ENCODE measurements at regions not wholly inside any gene's neighbourhood (a gene's known extent, or its start where the extent isn't known, plus 50 kb on each side); places are given as distances from the start of the nearest gene placed in this dataset.

DNA sequence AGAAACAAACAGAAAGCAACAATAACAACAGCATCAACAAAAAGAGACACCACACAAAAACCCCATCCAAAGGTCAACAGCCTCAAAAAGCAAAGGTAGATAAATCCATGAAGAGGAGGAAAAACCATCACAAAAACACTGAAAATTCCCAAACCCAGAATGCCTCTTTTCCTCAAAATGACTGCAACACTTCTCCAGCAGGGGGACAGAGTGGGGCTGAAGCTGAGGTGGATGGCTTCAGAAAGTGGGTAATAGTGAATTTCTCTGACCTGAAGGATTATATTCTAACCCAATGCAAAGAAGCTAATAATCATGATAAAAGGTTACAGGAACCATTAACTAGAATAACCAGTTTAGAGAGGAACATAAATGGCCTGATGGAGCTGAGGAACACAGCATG, 888.2 kb downstream of the RAB28 start:
- H3K4me3 ChIP-seq (replicated peaks; ENCODE audit: low read depth, low read length) = no peak overlapping the region
- DNase-seq (ENCODE audit: extremely low read depth, low read depth) = no peak
- TF ChIP-seq, protein P1, sequence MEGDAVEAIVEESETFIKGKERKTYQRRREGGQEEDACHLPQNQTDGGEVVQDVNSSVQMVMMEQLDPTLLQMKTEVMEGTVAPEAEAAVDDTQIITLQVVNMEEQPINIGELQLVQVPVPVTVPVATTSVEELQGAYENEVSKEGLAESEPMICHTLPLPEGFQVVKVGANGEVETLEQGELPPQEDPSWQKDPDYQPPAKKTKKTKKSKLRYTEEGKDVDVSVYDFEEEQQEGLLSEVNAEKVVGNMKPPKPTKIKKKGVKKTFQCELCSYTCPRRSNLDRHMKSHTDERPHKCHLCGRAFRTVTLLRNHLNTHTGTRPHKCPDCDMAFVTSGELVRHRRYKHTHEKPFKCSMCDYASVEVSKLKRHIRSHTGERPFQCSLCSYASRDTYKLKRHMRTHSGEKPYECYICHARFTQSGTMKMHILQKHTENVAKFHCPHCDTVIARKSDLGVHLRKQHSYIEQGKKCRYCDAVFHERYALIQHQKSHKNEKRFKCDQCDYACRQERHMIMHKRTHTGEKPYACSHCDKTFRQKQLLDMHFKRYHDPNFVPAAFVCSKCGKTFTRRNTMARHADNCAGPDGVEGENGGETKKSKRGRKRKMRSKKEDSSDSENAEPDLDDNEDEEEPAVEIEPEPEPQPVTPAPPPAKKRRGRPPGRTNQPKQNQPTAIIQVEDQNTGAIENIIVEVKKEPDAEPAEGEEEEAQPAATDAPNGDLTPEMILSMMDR (IDR thresholded peaks at IDR 0.05; ENCODE audit: low read depth, low read length, missing control alignments) = no peak

DNA sequence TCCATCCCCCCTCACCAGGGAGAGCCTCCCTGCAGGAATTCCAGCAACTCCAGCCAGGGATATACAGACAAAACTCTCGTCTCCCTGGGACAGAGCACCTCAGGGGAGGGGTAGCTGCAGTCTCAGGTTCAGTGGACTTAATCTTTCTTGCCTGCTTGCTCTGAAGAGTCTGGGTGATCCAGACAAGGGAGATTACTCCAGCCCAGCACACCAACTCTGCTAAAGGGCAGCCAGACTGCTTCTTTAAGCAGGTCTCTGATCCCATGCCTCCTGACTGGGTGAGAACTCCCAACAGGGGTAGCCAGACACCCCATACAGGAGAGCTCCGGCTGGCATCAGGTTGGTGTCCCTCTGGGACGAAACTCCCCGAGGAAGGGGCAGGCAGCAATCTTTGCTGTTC, 888.7 kb downstream of the RAB28 start:
- DNase-seq (ENCODE audit: extremely low read depth, low read depth) = no peak
- no peak overlapping the region for H3K4me3 ChIP-seq (replicated peaks; ENCODE audit: low read depth, low read length)
- TF ChIP-seq, protein P1 (IDR thresholded peaks at IDR 0.05; ENCODE audit: low read depth, low read length, missing control alignments) = no peak

DNA sequence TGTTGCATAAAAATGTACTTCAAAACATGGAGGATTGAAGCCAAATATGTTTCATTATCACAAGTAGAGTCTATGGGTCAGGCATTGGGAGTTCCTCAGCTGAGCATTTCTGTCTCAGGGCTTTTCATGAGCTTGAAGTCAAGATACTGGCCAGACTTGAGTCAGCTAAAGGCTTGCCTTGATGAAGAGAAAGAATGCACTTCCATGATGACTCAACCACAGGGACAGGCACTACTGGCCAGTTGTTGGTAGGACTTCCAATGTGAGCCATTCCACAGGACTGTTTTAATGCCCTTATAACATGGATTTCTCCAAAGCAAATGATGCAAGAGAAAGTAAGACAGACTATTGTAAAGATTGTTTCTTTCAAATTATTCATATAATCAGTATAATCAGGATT, 895.6 kb downstream of the RAB28 start:
- H3K4me3 ChIP-seq (replicated peaks; ENCODE audit: low read depth, low read length) = no peak overlapping the region
- TF ChIP-seq, protein P1 (IDR thresholded peaks at IDR 0.05; ENCODE audit: low read depth, low read length, missing control alignments) = no peak
- DNase-seq (ENCODE audit: extremely low read depth, low read depth) = no peak

DNA sequence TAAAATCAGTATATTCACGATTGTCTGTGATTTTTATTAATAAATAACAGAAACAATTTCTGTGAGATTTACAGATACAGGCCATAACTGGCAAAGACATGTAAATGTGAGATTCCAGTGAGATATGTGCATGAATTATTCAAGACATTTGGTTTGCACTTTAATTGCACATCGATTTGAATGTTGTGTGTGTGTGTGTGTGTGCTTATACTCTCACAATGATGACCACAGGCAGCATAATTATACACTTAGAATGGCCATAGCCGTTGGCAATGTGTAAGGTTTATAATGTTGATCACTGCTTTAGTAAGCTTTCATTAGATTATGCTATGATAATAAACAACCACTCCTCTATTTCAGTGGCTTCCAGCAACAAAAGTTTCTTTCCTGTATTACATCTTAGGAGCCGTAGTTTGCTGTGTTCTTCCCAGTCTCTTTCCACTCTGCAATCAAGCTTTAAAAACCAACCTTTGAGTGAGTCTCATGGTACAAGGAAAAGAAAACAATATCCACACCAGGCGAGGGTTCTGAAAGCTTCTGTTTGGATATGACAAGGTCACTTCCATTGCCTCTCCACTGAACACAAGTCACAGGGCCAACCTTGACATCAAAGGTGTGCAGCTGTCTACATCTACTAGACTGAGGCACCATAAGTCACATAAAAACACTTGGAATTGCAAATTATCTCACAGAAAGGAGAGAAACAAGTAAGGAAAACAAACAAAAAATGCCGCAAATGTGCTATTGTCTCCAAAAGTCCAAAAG, 897.7 kb downstream of the RAB28 start:
- no peak overlapping the region for H3K4me3 ChIP-seq (replicated peaks; ENCODE audit: low read depth, low read length)
- TF ChIP-seq, protein P1 (IDR thresholded peaks at IDR 0.05; ENCODE audit: low read depth, low read length, missing control alignments) = no peak
- DNase-seq (ENCODE audit: extremely low read depth, low read depth) = no peak

DNA sequence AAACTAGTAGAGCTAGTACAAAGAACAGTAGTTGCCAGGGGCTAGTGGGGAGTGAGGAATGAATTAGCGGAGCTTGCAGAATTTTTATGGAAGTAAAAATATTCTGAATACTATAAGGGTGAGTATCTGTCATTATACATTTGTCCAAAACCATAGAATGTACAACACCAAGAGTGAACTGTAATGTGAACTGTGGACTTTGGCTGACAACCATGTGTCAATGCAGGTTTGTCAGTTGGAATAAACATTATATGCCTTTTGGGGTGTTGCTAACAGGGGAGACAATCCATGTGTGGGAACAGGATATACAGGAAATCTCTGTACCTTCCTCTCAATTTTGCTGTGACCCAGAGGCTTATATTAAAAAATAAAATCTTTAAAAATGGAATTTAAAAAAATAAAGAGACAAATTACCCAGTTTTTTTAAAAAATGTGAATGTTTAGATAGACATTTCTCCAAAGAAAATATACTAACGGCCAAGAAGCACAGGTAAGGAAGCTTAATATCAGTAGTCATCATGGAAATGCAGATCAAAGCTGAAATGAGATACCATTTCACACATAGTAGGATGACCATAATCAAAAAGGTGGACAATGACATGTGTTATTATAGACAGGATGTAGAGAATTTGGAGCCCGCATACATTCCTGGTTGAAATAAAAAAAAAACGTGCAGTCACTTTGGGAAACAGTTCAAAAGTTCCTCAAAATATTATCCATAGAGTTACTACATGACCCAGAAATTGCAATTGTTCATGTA, 899.8 kb downstream of the RAB28 start:
- TF ChIP-seq, protein P1 (IDR thresholded peaks at IDR 0.05; ENCODE audit: low read depth, low read length, missing control alignments) = no peak
- DNase-seq (ENCODE audit: extremely low read depth, low read depth) = no peak
- H3K4me3 ChIP-seq (replicated peaks; ENCODE audit: low read depth, low read length) = no peak overlapping the region

DNA sequence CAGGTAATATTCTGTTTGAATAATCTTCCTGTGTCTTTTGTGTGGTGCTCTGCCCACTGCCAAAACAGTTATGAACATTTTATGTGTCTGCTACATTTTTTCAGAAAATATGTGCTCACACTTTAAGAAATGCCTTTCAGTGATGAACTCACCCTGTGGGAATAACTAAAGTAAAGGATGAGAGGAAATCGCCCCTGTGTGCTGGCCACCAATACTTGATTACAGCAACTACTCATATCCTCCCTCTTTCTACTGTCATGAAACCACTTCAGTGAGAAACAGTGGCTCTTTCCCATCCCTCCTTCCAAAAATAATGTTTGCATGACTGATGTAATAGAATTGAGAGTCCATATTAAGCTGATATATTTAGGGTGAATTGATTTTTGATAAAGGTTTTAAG, 900.9 kb downstream of the RAB28 start:
- no peak overlapping the region for H3K4me3 ChIP-seq (replicated peaks; ENCODE audit: low read depth, low read length)
- TF ChIP-seq, protein P1 (IDR thresholded peaks at IDR 0.05; ENCODE audit: low read depth, low read length, missing control alignments) = no peak
- DNase-seq (ENCODE audit: extremely low read depth, low read depth) = no peak

Measured in HFF-Myc (cell line).